NCI-H524 treated with DMSO at 0.1 percent for 48 hours (cell line): ENCODE measurements at regions not wholly inside any gene's neighbourhood (a gene's known extent, or its start where the extent isn't known, plus 50 kb on each side); places are given as distances from the start of the nearest gene placed in this dataset.

Experiments used
- DNase-seq: peaks from one replicate; lab custom pipeline; 2025; lab: John Stamatoyannopoulos, UW

GRCh38 chr7:130912862-130913638 lies 179.0 kb upstream of the KLF14 start:
- no peak for DNase-seq

- no peak for DNase-seq
These were observed 179.9 kb upstream of the KLF14 start for GRCh38 chr7:130913639-130914553.

- no peak for DNase-seq
These were observed 180.7 kb upstream of the KLF14 start for GRCh38 chr7:130914554-130915294.

DNA sequence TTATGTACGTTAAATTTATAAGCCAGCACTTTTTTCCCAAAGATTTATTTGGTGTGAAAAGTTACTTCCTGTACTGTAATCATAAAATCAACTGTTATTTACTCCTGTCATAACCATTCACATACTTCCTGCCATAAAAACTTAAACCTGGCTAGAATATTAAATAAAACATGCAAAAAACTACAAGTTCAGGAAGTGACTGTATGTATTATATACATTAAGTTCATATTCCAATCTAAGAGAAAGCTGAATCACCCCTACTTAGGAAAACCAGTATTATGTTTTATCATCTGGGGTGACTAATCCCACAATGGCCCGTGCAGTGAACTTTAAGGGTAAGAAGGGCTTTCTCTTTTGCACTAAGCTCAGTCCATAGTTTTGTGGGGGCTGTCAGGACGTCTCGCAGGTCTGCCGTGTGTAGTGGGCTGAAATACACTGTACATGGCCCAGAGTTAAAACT lies 183.7 kb upstream of the KLF14 start:
- DNase-seq, result no peak

DNA sequence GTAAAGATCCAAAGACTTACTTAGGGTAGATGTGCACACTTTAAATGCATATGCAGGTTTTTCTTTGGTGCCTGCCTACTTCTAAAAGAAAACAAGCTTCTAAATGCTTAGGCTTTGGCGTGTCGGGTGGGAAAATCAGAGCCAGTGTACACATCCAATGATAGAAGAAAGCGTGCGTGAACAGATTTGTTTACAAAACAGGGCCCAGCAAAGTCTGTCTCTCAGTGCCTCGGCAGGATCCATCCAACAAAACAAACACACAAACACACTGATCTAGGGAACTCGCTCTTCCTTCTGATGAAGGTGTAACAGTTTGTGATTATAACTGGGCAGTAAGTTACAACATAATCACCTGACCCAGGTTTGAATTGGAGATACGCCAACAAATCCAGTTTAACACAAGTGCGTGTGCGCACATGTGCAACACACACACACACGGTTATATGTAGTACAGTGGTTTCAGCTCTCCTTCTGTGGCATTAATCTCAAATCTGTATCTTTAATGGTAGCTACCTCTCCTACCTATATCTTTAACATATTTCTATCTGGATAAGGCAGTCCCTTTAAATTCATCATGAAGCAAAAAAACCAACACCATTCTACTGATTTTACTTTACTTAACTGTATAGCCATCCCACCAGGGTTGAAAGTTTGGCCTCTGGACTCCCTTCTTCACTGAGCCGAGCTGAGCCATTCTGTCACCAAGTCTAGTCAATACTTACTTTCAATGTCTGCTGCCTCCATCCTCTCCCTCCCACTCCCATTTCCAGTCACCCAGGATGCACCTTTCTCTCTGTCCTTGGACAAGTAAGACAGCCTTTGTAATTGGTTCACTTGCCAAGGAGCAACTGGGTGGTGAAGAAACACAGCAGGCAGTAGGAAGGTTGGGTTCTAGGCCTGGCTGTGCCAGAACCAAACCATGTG lies 184.4 kb upstream of the KLF14 start:
- no peak for DNase-seq

DNA sequence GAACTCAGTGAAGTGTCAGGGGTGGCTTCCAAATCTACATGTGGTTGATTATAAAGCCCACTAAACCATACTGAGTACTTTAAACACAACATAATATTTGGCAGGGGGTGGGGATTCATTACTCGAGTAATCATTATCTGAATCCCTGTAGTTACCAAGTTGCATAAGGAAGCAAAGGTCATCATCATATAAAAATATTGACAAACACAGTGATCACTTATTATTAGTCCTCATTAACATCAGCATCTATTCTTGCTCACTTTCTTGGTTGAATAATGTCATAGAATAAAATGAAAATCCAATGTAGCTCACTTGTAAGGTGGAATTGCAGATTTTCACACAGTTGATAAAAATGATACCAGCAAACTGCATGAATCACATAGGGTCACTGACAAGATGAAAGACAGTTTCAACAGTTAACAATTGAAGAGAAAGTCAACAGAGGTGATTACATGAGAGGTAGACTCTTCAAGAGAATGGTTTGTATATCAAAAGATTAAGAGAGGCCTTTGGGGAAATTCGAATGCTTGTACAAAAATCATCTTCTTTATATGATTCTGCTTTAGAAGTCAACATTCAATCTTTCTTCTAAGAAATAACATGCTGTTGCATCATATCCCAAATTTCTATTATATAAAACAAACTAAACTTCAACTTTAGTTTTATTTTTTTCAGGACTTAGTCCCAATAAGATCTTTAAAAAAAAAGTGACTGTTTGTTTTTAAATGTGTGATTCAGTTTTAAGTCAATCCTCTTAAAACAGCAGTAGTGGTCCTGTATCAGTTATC lies 185.5 kb upstream of the KLF14 start:
- DNase-seq, result no peak

DNA sequence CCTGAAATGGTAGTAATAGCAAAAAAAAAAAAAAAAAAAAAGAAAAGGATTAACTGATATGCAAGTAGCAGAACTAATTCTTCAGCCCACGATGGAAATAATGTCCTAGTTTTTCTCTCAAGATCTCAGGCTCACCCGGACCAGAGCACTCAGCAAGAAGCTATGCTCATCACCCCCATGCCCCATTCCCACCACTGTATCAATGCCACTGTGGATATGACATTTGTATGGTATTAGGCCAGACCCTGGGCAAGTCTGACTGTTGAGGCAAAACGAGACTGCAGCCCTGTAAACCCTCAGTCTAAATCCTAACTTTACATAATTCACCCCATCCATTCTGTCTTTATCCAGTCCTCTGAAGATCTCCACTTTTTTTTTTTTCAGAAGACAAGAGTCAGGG lies 186.1 kb upstream of the KLF14 start:
- DNase-seq, result no peak

GRCh38 chr7:130921391-130922180 lies 187.6 kb upstream of the KLF14 start:
- no peak for DNase-seq

DNA sequence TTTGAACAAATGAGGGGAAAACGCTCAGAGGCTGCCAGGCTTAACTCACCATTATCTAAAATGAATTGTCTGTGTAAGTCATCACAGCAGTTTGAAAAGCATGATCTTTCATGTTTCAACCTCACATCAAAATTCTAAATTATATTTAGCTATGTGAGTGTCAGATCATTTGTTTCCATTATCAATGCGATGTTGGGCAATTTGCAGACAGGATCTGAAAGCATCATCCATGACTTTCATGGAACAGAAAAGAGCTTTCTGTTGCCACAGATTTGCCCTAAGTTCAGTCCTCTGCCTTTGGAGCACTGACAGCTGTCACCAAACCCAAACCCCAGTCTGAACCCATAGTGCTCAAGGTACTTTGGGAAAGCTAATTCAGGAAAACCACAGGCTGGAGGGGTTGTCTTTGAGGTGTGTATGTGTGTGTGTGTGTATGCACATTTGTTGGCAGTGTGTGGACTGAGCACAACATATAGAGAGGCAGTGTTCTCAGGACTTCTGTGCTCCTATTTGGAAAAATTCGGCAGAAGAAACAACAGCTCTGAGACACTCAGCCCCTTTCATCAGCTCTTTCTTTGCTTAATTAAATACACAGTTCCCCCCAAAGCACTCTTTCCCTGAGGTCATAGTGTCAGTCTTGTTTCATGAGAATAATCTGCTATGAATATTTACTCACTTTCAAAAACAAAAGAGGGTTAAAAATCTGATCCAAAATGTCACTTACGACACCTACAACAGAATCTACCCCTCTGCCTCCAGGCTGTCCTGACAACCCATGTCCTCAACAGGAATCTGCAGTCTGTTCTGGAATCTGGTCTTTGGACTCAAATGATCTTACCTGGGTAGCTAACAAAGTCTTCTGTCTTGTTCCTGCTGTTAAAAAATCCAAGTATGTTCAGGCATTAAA lies 188.5 kb upstream of the KLF14 start:
- no peak for DNase-seq

DNA sequence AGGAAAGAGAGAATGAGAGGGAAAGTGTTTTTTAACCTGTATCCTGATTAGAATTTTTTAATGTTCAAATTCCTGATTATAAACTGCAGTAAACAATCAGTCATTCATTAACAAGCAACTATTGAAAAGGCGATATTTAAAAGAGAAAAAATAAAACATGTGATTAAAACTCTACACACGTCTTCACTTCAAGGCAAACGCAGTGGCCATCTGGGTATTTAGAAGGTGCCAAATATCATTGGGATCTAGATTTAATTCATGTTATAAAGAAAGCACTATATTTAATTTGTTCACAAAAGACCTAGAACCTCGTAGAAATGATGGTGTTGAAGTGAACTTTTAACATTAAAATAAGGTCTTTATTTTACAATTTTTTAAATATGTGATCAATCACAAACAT lies 189.4 kb upstream of the KLF14 start:
- no peak for DNase-seq

- no peak for DNase-seq
These were observed 189.9 kb upstream of the KLF14 start for GRCh38 chr7:130923930-130924329.

DNA sequence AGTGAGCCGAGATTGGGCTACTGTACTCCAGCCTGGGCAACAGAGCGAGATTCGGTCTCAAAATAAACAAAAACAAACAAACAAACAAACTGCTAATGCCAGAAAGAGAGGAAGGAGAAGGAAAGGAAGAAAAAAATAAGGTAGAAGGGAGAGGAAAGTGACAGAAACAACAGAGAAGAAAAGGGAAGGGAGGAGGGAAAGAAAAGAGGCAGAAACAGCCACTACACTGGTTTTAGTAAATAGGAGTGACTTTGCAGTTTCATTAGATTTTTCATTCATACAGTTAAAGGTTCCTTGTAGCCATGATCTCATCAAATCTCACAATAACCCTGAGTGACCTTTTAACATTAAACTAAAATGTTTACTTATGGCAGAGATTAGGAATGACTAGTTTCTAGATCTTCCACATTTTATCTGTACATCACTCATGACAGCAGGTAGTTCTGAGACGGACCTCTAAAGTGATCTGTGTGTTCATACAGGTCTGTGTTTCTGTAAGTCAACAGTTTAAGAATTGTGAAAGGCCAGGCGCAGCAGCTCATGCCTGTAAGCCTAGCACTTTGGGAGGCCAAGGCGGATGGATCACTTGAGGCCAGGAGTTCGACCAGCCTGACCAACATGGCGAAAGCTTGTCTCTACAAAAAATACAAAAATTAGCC lies 191.3 kb upstream of the KLF14 start:
- DNase-seq, result no peak

- DNase-seq, result no peak
These were observed 192.1 kb upstream of the KLF14 start for GRCh38 chr7:130926001-130926691.

DNA sequence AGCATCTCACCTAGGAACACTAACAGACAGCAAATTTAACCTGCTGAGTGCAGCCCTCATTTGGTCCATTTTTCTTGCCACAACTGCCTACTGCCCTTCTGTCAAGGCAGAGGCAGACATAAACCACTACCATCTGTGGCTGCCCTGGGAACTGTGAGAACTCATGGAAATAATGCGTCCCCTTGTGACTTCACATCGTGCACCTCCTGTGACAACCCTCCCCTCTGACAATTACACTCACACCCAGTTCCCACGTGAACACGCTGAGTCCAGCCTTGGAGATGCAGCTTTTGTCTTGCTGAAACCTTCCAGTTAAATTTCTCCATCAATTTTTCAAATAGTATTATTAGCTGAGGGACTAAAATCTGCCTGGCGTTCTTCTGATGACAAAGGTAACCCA lies 193.1 kb upstream of the KLF14 start:
- DNase-seq, result no peak

DNA sequence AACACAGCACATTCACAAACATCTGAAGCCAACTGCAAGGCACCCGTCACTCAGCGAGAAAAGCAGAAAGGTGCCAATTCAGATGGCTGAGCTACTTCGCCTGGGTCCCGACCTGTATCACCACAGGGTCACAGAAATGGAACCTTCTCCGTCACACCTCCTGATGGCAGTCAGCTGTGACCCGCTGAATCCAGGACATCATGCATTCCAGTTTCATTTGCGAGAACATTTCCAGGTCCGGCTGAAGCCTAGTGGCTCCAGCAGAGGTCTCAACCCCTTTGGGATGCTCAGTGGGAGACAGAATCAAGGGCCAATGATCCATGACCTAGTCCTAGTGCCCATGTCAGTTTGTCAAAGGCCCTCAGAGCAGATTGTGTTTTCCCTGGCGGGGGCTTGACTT lies 193.6 kb upstream of the KLF14 start:
- DNase-seq, result no peak

DNA sequence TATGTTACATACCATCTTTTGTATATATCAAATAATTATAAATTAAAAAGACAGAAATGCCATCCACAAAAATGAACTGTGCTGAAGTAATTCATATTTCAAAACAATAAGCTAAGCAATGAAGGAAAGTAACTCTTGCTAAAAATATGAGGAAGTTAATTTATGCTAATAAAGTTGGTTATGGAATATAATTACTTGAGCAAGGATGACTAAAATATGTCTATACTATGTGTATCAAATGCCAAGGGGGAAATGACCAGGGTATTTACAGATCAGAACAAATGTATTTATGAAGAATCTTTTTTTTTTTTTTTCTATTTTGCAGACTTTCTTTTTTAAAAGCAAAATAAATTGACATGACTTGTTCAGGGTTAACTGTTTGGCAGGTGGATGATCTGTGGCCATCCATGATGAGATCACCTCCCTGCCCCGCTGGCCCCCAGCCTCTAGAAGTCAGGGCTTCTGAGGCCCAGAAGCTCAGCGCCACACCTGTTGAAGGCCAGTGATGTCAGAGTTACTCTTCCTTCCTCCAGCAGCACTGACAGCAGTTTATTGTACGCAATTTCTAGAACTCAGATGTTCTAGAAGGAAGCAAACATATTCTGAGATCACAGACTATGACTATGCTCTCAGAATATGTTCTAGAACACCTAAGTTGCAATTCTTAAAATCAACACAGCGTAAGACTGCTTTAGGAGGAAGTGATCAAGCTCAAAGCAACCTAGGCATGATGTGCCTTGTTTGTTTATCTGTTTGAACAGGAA lies 196.1 kb upstream of the KLF14 start:
- no peak for DNase-seq

- no peak for DNase-seq
These were observed 196.7 kb upstream of the KLF14 start for GRCh38 chr7:130930681-130931080.
